K562 (cell line): ENCODE measurements at regions not wholly inside any gene's neighbourhood (a gene's known extent, or its start where the extent isn't known, plus 50 kb on each side); places are given as distances from the start of the nearest gene placed in this dataset.

Source experiments
- CTCF ChIP-seq, 3 experiments: IDR thresholded peaks in 2 of 3; conservative IDR thresholded peaks in 1 of 3; 2 replicates each; pipeline ENCODE4 v1.5.1; 2011 to 2012; ENCODE audit warnings: low read length in 3 of 3, mild to moderate bottlenecking in 3 of 3, control low read depth in 2 of 3, improper control_type of control experiment in 1 of 3, inconsistent platforms in 1 of 3, low read depth in 1 of 3, mixed read lengths in 1 of 3, moderate library complexity in 1 of 3; ENCODE audit not compliant: insufficient read depth in 2 of 3
- SMC3 ChIP-seq: conservative IDR thresholded peaks from 2 replicates; pipeline ENCODE4 v1.6.1; 2011; ENCODE audit warnings: low read depth, low read length, improper control_type of control experiment; ENCODE audit not compliant: insufficient read depth

- no peak for TF ChIP-seq CTCF (IDR thresholded peaks at IDR 0.05 in 2 of 3, conservative IDR thresholded peaks at IDR 0.05 in 1 of 3; ENCODE audit: insufficient read depth in 2 of 3, low read depth in 1 of 3, low read length in 3 of 3)
- no peak for TF ChIP-seq SMC3
These were observed 379.7 kb upstream of the PROK2 start for GRCh38 chr3:72164635-72164978.
